ENCODE measurements at regions not wholly inside any gene's neighbourhood (a gene's known extent, or its start where the extent isn't known, plus 50 kb on each side); places are given as distances from the start of the nearest gene placed in this dataset.

GRCh38 chr5:18850216-18850615 lies 1137.8 kb downstream of the CDH18 start:
- H3K4me1 Mint-ChIP-seq, result no peaks in the 10 kb centered on the region
- H3K9me3 Mint-ChIP-seq, result no peaks in the 10 kb centered on the region
- no peaks in the 10 kb centered on the region for H3K36me3 Mint-ChIP-seq
- no peak overlapping the region for H3K4me3 Mint-ChIP-seq
- no peak for DNase-seq
- no peak overlapping the region for H3K27ac Mint-ChIP-seq
- H3K27me3 Mint-ChIP-seq, result no peaks in the 10 kb centered on the region

DNA sequence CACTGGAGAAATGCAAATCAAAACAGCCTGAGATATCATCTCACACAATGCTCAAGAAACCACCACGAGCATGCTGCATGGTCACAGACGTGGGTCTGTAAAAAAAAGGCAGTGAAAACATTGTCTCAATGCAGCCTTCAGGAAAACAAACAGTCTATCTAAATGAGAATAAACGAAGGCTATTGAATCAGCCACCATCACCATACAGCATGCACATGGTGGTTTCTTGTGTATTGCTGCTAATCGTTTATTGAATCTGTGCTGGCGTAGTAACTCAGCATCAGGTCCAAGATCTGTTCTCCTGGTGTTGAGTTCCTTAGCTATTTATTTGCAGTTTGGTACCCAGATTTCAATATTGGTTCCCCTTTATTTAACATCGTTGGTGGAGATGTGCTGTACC lies 1115.0 kb downstream of the CDH18 start:
- Mint-ChIP-seq H3K27ac (no peak overlapping the region), H3K36me3 (no peaks in the 10 kb centered on the region), H3K9me3 (no peaks in the 10 kb centered on the region), H3K4me3 (no peak overlapping the region), H3K27me3 (no peaks in the 10 kb centered on the region), H3K4me1 (no peaks in the 10 kb centered on the region)
- DNase-seq, result no peak

DNA sequence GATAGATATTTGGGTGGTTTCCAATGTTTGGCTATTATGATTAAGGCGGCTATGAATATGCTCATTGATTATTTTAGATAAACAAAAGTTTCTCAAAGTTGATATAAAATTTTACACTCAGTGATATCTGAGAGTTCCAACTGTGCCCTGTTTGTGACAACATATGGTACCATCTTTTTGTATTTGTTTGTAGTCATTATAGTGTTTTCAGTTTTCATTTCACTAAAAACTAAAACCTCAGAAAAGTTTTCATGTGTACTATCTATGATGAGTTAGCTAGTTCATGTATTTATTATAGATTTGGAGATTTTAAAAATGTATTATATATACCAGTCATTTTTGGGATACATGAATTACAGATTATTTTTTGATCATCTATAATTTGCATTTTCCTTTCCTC lies 1111.4 kb downstream of the CDH18 start:
- no peaks in the 10 kb centered on the region for H3K9me3 Mint-ChIP-seq
- H3K27ac Mint-ChIP-seq, result no peak overlapping the region
- H3K4me1 Mint-ChIP-seq, result no peaks in the 10 kb centered on the region
- no peaks in the 10 kb centered on the region for H3K27me3 Mint-ChIP-seq
- H3K36me3 Mint-ChIP-seq, result no peaks in the 10 kb centered on the region
- H3K4me3 Mint-ChIP-seq, result no peak overlapping the region
- no peak for DNase-seq

DNA sequence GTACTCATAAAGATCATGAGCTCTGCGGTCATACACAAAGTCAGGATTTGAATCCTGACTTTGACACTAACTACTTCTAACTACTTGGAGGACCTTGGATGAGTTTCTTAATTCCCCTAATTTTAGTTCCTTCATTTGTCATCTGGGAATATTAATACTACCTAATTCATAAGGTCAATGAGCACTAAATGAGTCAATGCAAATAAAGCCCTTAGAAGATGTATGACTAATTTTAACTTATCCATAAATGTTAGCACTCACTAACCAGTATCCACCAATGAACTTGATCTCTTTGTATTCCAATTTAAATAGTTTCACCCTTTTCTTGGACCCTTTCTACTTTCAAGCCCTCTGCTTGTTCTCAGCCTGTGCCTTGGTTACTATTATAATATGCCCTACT lies 1106.4 kb downstream of the CDH18 start:
- Mint-ChIP-seq H3K9me3 (no peaks in the 10 kb centered on the region), H3K27ac (no peak overlapping the region), H3K4me3 (no peak overlapping the region), H3K36me3 (no peaks in the 10 kb centered on the region), H3K27me3 (no peaks in the 10 kb centered on the region), H3K4me1 (no peaks in the 10 kb centered on the region)
- DNase-seq, result no peak

DNA sequence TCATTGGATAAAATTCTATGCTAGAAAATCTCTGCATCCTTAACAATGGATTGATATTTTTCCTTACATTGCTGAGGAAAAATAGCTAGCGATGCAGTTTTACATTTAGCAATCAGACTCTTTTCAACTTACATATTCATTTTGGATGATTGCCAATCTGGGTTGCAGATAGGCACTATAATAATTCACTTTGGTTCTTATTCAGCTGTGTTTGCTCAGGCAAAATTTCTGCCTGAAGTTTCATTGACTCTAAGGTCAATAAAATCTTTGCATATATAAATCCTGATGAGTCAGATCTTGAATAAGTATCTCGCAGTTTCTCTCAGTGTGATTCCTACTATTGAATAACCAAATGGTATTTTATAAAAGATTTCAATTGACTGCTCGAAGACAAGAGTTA lies 1105.8 kb downstream of the CDH18 start:
- H3K27ac Mint-ChIP-seq, result no peak overlapping the region
- no peaks in the 10 kb centered on the region for H3K36me3 Mint-ChIP-seq
- no peaks in the 10 kb centered on the region for H3K9me3 Mint-ChIP-seq
- no peaks in the 10 kb centered on the region for H3K4me1 Mint-ChIP-seq
- no peaks in the 10 kb centered on the region for H3K27me3 Mint-ChIP-seq
- no peak overlapping the region for H3K4me3 Mint-ChIP-seq
- DNase-seq, result no peak

DNA sequence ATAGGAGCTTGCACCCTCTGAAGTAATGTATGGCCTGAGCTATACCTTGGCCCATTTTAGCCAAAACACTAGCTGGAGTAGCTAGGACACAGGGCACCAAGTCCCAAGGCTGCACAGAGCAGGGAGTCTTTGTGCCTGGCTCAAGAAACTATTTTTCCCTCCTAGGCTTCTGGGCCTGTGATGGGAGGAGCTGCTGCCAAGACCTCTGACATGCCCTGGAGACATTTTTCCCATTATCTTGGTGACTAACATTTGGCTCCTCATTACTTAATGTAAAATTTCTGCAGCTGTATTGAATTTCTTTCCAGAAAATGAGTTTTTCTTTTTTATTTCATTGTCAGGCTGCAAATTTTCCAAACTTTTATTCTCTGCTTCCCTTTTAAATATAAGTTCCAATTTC lies 1099.2 kb downstream of the CDH18 start:
- Mint-ChIP-seq H3K4me1 (no peaks in the 10 kb centered on the region), H3K4me3 (no peak overlapping the region), H3K36me3 (no peaks in the 10 kb centered on the region), H3K9me3 (peaks cover 3% of the 10 kb centered on the region), H3K27me3 (no peaks in the 10 kb centered on the region), H3K27ac (no peak overlapping the region)
- DNase-seq, result no peak

DNA sequence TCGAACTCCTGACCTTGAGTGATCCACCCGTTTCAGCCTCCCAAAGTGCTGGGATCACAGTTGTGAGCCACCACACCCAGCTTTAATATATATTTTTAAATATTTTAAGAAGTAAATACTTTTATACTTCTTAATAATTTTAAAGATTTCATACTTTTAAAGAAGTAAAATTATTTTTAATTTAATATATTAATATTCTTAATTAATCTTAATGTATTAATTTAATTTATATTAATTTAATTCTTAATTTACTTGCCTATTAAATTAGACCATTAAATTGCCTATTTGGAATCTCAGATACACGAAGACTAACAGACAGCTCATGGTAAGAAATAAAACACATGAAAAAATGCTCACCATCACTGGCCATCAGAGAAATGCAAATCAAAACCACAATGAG lies 1087.4 kb downstream of the CDH18 start:
- DNase-seq, result no peak

DNA sequence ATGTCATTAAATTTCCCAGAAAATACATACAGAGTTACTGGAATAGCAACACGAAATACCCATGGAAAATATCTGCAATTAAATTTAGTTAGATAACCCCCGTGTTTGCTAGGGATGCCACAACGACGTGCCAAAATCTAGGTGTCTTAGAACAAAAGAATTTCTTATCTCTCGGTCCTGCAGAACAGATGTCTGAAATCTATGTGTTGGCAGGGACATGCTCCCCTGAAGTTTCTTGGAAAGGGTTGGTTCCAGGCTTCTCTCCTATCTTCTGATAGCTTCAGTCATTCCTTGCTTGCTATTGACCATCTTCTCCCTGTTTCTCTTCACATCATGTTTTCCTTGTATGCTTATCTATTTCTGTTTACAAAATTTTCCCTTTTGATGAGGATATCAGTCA lies 1067.0 kb downstream of the CDH18 start:
- H3K4me3 Mint-ChIP-seq, result no peak overlapping the region
- no peaks in the 10 kb centered on the region for H3K36me3 Mint-ChIP-seq
- no peaks in the 10 kb centered on the region for H3K4me1 Mint-ChIP-seq
- no peaks in the 10 kb centered on the region for H3K27me3 Mint-ChIP-seq
- H3K27ac Mint-ChIP-seq, result no peak overlapping the region
- DNase-seq, result no peak
- peaks cover 2% of the 10 kb centered on the region for H3K9me3 Mint-ChIP-seq

More for the DNA sequence above, 1087.4 kb downstream of the CDH18 start:
- Mint-ChIP-seq H3K27me3 (no peaks in the 10 kb centered on the region), H3K4me1 (no peaks in the 10 kb centered on the region), H3K4me3 (no peak overlapping the region), H3K36me3 (no peaks in the 10 kb centered on the region), H3K27ac (no peak overlapping the region), H3K9me3 (no peaks in the 10 kb centered on the region)

DNA sequence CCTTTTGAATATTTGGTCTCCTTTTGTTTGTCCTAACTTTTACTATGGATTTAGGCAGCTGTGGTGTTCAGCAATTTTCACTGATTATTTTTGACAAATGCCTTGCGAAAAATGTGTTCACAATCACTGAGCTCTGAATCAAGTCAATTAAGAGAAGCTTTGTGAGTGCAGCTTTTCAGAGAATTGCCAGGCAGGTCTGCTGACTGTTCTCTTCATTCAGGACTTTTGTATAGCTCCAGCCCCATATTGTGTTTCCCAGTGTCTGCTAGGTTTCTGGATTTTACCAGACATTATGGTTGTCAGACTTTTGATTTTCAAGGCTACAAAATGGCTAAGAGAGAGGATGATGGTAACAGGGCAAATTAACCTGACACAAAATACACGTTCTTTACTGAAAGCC lies 1055.9 kb downstream of the CDH18 start:
- H3K27ac Mint-ChIP-seq, result no peak overlapping the region
- H3K4me3 Mint-ChIP-seq, result no peak overlapping the region
- H3K27me3 Mint-ChIP-seq, result no peaks in the 10 kb centered on the region
- no peaks in the 10 kb centered on the region for H3K9me3 Mint-ChIP-seq
- DNase-seq, result no peak
- H3K36me3 Mint-ChIP-seq, result no peaks in the 10 kb centered on the region
- no peaks in the 10 kb centered on the region for H3K4me1 Mint-ChIP-seq

- Mint-ChIP-seq H3K27ac (no peak overlapping the region), H3K36me3 (no peaks in the 10 kb centered on the region), H3K9me3 (peaks cover 5% of the 10 kb centered on the region), H3K4me1 (no peaks in the 10 kb centered on the region), H3K27me3 (no peaks in the 10 kb centered on the region), H3K4me3 (no peak overlapping the region)
- DNase-seq, result no peak
These were observed 1043.2 kb downstream of the CDH18 start for GRCh38 chr5:18944771-18945170.

GRCh38 chr5:18954239-18954638 lies 1033.8 kb downstream of the CDH18 start:
- Mint-ChIP-seq H3K36me3 (no peaks in the 10 kb centered on the region), H3K9me3 (peaks cover 2% of the 10 kb centered on the region), H3K27ac (no peak overlapping the region), H3K4me3 (no peak overlapping the region), H3K27me3 (no peaks in the 10 kb centered on the region), H3K4me1 (no peaks in the 10 kb centered on the region)
- no peak for DNase-seq

- Mint-ChIP-seq H3K9me3 (peaks cover 1% of the 10 kb centered on the region), H3K27ac (no peak overlapping the region), H3K4me1 (no peaks in the 10 kb centered on the region), H3K27me3 (no peaks in the 10 kb centered on the region), H3K36me3 (no peaks in the 10 kb centered on the region), H3K4me3 (no peak overlapping the region)
- no peak for DNase-seq
These were observed 1028.5 kb downstream of the CDH18 start for GRCh38 chr5:18959535-18959934.

- no peak for DNase-seq
- Mint-ChIP-seq H3K36me3 (no peaks in the 10 kb centered on the region), H3K27ac (no peak overlapping the region), H3K9me3 (peaks cover 4% of the 10 kb centered on the region), H3K27me3 (no peaks in the 10 kb centered on the region), H3K4me3 (no peak overlapping the region), H3K4me1 (no peaks in the 10 kb centered on the region)
These were observed 1026.8 kb downstream of the CDH18 start for GRCh38 chr5:18961234-18961633.

DNA sequence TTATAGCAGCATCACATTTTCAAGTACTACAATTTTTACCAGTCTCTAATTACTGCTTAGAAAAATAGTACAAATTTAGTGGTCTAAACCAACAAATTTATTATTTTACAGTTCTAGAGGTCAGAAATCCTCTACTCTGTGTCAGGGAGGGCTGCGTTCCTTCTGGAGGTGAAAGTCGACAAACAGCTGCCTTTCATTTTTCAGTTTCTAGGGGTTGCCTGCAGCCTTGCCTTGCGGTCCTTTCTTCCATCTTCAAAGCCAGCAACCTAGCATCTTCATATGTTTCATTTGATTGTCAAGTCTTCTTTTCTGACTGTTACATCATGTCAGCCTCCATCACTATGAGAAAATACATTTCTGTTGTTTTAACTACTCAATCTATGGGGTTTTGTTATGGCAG lies 1022.1 kb downstream of the CDH18 start:
- DNase-seq, result no peak
- no peak overlapping the region for H3K4me3 Mint-ChIP-seq
- no peaks in the 10 kb centered on the region for H3K27me3 Mint-ChIP-seq
- no peak overlapping the region for H3K27ac Mint-ChIP-seq
- H3K9me3 Mint-ChIP-seq, result peaks cover 3% of the 10 kb centered on the region
- H3K4me1 Mint-ChIP-seq, result no peaks in the 10 kb centered on the region
- no peaks in the 10 kb centered on the region for H3K36me3 Mint-ChIP-seq

- no peaks in the 10 kb centered on the region for H3K36me3 Mint-ChIP-seq
- H3K4me3 Mint-ChIP-seq, result no peak overlapping the region
- no peak for DNase-seq
- H3K27ac Mint-ChIP-seq, result no peak overlapping the region
- H3K9me3 Mint-ChIP-seq, result peaks cover 3% of the 10 kb centered on the region
- H3K4me1 Mint-ChIP-seq, result no peaks in the 10 kb centered on the region
- no peaks in the 10 kb centered on the region for H3K27me3 Mint-ChIP-seq
These were observed 1020.4 kb downstream of the CDH18 start for GRCh38 chr5:18967637-18968036.

DNA sequence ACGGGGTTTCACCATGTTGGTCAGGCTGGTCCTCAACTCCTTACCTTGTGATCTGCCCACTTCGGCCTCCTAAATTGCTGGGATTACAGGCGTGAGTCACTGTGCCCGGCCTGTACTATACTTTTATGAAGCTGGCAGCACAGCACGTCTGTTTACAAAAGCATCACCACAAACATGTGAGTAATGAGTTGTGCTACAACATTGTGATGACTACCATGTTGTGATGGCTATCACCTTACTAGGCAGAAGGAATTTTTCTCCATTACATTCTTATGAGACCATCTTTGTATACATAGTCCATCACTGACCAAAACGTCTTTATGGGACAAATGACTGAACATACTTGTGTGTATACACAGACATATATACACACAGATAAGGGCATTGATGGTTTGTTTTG lies 1019.0 kb downstream of the CDH18 start:
- Mint-ChIP-seq H3K27me3 (no peaks in the 10 kb centered on the region), H3K27ac (no peak overlapping the region), H3K4me3 (no peak overlapping the region), H3K4me1 (no peaks in the 10 kb centered on the region), H3K9me3 (peaks cover 3% of the 10 kb centered on the region), H3K36me3 (no peaks in the 10 kb centered on the region)
- DNase-seq, result no peak

DNA sequence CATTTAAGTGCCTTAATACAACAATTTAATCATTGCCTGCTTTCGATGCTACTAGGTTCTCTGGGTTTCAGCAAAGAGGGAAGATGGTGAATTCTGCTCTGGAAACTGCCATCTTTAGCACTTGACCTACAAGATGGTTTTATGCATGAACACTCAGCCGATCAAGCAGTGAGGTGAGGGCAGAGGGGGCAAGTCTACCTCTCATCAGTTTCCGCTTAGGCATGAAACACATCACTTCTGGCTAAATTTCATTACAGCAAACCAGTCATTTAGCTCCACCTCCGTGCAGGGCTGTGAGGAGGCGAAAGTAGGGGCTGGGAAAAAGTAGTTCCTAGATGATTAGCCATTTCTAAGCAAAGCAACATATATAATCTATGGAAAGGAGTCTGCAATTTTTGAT lies 1018.0 kb downstream of the CDH18 start:
- no peak for DNase-seq
- H3K9me3 Mint-ChIP-seq, result peaks cover 3% of the 10 kb centered on the region

More for the DNA sequence above, 1018.0 kb downstream of the CDH18 start:
- H3K27ac Mint-ChIP-seq, result no peak overlapping the region
- no peaks in the 10 kb centered on the region for H3K27me3 Mint-ChIP-seq
- H3K36me3 Mint-ChIP-seq, result no peaks in the 10 kb centered on the region
- H3K4me1 Mint-ChIP-seq, result no peaks in the 10 kb centered on the region
- no peak overlapping the region for H3K4me3 Mint-ChIP-seq

All from activated naive CD8-positive, alpha-beta T cell treated with anti-CD3 and anti-CD28 coated beads for 36 hours (primary cell).